Fibroblast of pulmonary artery (primary cell): ENCODE measurements at regions not wholly inside any gene's neighbourhood (a gene's known extent, or its start where the extent isn't known, plus 50 kb on each side); places are given as distances from the start of the nearest gene placed in this dataset.
A peak's percentile ranks its signal among the peaks of the same experiment; 100 is the strongest.

ENCODE experiments used
- DNase-seq: peaks from one replicate; pipeline ENCODE4 v3.0.0-alpha.2; 2010; ENCODE audit warnings: low read depth
- H3K4me3 ChIP-seq: replicated peaks from 2 replicates; pipeline ENCODE4 v1.5.1; 2011; ENCODE audit warnings: low read depth, mild to moderate bottlenecking, control low read depth, low read length, moderate library complexity
- TF ChIP-seq, protein P1 (sequence below): IDR thresholded peaks from 2 replicates; pipeline ENCODE4 v1.5.1; 2011; ENCODE audit warnings: mild to moderate bottlenecking, control low read depth, low read length, inconsistent platforms; ENCODE audit errors: missing control alignments

DNA sequence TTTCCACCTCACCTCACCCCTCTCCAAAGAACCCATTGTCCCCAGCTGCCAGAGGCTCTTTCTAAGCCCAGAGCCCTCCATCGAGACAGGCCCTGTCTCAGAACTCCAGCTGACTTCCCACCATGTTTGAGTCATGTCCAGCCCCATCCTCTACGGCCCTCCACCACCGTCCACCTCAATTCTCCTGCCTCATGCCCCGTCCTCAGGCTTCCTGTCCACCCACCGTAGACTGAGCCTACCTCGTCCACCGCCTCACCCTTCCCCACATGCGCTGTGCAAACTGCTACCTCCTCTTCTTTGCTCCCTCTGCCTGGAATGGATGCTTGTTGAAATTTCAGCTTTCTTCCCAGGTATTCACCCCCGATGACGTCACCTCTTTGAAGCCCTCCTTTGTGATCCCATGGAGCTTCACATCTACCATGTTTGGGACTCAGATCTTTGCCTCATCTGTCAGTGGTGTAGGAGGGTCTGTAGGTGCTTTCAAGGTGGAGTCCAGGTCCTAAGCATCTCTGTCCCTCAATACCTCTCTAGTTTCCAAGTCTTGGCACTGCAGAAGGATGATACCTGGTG is 149.0 kb downstream of the MRM1 start:
- no peak for DNase-seq
- TF ChIP-seq, protein P1, sequence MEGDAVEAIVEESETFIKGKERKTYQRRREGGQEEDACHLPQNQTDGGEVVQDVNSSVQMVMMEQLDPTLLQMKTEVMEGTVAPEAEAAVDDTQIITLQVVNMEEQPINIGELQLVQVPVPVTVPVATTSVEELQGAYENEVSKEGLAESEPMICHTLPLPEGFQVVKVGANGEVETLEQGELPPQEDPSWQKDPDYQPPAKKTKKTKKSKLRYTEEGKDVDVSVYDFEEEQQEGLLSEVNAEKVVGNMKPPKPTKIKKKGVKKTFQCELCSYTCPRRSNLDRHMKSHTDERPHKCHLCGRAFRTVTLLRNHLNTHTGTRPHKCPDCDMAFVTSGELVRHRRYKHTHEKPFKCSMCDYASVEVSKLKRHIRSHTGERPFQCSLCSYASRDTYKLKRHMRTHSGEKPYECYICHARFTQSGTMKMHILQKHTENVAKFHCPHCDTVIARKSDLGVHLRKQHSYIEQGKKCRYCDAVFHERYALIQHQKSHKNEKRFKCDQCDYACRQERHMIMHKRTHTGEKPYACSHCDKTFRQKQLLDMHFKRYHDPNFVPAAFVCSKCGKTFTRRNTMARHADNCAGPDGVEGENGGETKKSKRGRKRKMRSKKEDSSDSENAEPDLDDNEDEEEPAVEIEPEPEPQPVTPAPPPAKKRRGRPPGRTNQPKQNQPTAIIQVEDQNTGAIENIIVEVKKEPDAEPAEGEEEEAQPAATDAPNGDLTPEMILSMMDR, result no peak
- no peak overlapping the region for H3K4me3 ChIP-seq

DNA sequence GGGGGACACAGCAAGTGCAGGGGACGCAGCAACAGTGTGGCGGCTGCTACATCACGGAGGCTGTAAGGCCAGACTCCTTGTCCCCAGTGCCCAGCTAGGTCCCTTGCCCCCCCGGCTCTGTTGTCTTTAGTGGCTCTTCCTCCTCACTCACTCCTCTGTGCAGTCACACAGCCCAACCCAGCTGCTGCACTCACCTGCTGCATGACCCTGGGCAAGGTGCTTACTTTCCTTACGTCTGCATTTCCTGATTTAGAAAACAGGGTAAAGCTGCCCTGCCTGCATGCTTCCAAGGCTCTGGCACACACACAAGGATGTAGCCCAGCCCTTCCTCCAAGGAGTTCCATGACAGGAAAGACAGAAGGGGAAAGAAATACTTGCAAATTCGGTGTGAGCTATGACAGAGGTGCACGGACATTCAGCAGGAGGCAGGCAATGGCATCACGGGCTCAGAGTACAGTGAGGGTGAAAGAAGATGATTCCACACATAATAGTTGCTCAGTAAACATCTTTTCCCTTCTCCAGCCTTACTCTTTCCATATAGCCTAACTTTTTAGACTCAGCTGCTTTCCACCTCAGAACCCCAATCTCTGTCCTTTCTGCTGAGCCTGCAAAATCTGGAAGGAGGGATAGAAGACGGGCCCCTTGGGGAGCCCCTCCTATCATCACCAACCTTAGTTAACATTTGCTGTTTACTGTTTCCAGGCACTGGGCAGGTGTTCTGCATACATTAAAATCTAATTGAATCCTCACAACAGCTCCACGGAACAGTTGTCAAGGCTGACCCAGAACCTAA is 150.9 kb downstream of the MRM1 start:
- TF ChIP-seq, protein P1, result no peak
- DNase-seq, result no peak
- H3K4me3 ChIP-seq, result no peak overlapping the region

DNA sequence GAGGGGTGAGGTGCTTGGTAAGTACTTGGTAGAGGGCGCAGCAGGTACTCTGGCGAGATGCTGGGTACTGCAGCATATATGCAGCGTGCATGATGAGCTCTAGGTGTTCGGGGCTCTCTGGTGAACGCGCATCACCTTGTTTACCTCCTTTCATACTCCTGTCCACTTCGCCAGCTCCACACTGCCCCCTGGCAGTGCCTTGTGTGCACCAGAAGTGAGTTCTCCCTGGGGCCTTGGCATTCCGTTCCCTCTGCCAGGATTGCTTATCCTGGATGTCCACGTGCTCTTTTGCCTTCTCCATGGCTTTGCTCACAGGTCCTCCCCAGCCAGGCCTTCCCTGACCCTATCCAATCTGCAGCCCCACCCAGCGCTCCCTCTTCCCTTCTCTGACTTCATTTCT is 154.2 kb downstream of the MRM1 start:
- TF ChIP-seq, protein P1, result peak; percentile 36
- peak; percentile 4 for DNase-seq
- H3K4me3 ChIP-seq, result no peak overlapping the region

DNA sequence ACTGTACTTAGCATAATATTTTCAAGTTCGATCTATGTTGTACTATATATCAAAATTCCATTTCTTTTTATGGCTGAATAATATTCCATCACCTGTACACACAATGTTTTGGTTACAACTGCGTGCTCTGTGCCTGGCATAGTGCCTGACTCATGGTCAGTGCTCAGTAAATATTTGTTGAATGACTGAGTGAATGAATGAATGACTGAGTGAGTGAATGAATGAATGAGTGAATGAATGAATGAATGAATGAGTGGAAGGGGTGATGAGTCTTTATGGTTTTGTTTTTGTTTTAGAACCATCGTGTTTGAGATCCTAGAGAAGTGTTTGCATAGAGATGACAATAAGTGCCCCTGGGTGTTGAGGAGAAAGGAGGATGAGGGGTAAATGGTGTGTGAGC is 155.3 kb downstream of the MRM1 start:
- DNase-seq, result no peak
- TF ChIP-seq, protein P1, result no peak
- no peak overlapping the region for H3K4me3 ChIP-seq

DNA sequence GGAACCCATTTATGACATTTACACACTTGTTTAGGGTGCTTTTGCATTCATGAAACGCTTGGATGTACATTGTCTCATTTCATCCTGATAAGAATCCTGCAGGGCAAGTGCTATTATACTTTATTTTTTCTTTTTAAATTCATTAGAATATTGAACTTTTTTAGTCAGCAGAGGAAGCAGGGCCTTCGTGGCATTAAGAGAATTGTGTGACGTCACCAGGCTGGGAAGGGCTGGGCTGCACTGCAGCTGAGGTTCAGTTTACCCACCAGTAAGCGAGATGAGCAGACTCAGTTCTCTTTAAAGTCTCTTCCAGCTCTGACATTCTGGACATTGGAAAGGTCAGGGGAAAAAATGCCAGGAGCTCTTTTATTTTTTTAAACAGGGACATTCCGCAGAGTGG is 159.0 kb downstream of the MRM1 start:
- H3K4me3 ChIP-seq, result no peak overlapping the region
- no peak for DNase-seq
- TF ChIP-seq, protein P1, result no peak

DNA sequence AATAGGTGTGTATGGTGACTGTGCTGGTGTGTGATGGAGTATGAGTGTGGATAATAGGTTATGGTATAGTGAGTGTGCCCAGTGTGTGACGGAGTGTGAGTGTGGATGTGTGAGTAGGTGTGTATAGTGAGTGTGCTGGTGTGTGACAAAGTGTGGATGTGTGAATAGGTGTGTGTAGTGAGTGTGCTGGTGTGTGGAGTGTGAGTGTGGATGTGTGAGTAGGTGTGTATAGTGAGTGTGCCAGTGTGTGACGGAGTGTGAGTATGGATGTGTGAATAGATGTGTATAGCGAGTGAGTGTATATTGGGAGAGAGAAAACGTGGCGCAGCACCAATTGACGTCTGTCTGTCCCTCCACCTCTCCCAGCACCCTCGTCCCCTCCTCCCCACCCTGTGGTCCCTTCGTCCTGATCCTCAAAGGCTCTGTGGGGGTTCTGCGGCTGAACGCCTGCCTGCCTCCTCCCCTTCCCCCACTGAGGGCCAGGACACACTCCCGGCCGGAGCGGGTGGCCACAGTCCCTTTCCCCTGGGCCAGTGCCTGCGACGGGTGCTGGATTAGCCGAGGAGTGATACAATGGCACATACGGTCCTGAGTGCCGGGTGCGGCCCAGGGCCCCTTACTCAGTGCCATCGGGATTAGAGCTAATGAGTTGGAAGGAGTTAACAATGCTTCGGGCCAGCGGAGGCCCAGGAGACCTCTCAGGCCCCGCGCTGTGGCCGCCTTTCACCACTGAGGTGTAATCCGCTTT is 160.0 kb downstream of the MRM1 start:
- no peak overlapping the region for H3K4me3 ChIP-seq
- no peak for DNase-seq
- TF ChIP-seq, protein P1, result no peak
